Bronchial epithelial cell (primary cell): ENCODE measurements at regions not wholly inside any gene's neighbourhood (a gene's known extent, or its start where the extent isn't known, plus 50 kb on each side); places are given as distances from the start of the nearest gene placed in this dataset.

Experiments used
- DNase-seq: peaks from one replicate; pipeline ENCODE4 v3.0.0-alpha.2; 2010; ENCODE audit warnings: low read depth
- FAIRE-seq: peaks from 2 replicates; lab custom pipeline; 2011; peaks lifted over from hg19 to GRCh38; lab: Jason Lieb, UNC
- H3K27me3 ChIP-seq: 2 replicates; pipeline ENCODE4 v1.5.1; 2011; ENCODE audit warnings: low read length; ENCODE audit not compliant: control insufficient read depth, insufficient read depth
- H3K36me3 ChIP-seq: 2 replicates; pipeline ENCODE4 v1.5.1; 2011; ENCODE audit warnings: low read length; ENCODE audit not compliant: control insufficient read depth, insufficient read depth
- H3K4me3 ChIP-seq: 2 replicates; pipeline ENCODE4 v1.5.1; 2011; ENCODE audit warnings: mild to moderate bottlenecking, low read depth, low read length, control low read depth
- CTCF ChIP-seq: IDR thresholded peaks from 2 replicates; pipeline ENCODE4 v1.5.1; 2011; ENCODE audit warnings: mild to moderate bottlenecking, moderate library complexity, low read length, control low read depth, inconsistent platforms; ENCODE audit not compliant: insufficient read depth, severe bottlenecking

- DNase-seq = no peak
- no peaks in the 10 kb centered on the region for H3K36me3 ChIP-seq
- FAIRE-seq = no peak
- H3K27me3 ChIP-seq = no peaks in the 10 kb centered on the region
- H3K4me3 ChIP-seq = no peak overlapping the region
- no peak for TF ChIP-seq CTCF
Observed at GRCh38 chr4:35734381-35735098, 509.8 kb downstream of the ARAP2 start.

GRCh38 chr4:35739308-35739707 lies 505.0 kb downstream of the ARAP2 start:
- TF ChIP-seq CTCF = no peak
- H3K36me3 ChIP-seq = no peaks in the 10 kb centered on the region
- H3K27me3 ChIP-seq = no peaks in the 10 kb centered on the region
- no peak overlapping the region for H3K4me3 ChIP-seq
- DNase-seq = no peak
- FAIRE-seq = no peak

GRCh38 chr4:35754047-35754446 lies 490.3 kb downstream of the ARAP2 start:
- Histone ChIP-seq H3K27me3 (no peaks in the 10 kb centered on the region), H3K4me3 (no peak overlapping the region), H3K36me3 (no peaks in the 10 kb centered on the region)
- FAIRE-seq (no peak), DNase-seq (no peak)
- TF ChIP-seq CTCF = no peak

GRCh38 chr4:35757836-35758235 lies 486.5 kb downstream of the ARAP2 start:
- H3K4me3 ChIP-seq = no peak overlapping the region
- DNase-seq (no peak), FAIRE-seq (no peak)
- TF ChIP-seq CTCF = no peak
- no peaks in the 10 kb centered on the region for H3K36me3 ChIP-seq
- no peaks in the 10 kb centered on the region for H3K27me3 ChIP-seq

- Histone ChIP-seq H3K4me3 (no peak overlapping the region), H3K27me3 (no peaks in the 10 kb centered on the region), H3K36me3 (no peaks in the 10 kb centered on the region)
- no peak for FAIRE-seq
- no peak for TF ChIP-seq CTCF
- DNase-seq = no peak
Observed at GRCh38 chr4:35760807-35761206, 483.5 kb downstream of the ARAP2 start.

GRCh38 chr4:35771571-35771970 lies 472.7 kb downstream of the ARAP2 start:
- Histone ChIP-seq H3K36me3 (no peaks in the 10 kb centered on the region), H3K4me3 (no peak overlapping the region), H3K27me3 (no peaks in the 10 kb centered on the region)
- no peak for TF ChIP-seq CTCF
- no peak for DNase-seq
- no peak for FAIRE-seq
